ENCODE measurements at regions not wholly inside any gene's neighbourhood (a gene's known extent, or its start where the extent isn't known, plus 50 kb on each side); places are given as distances from the start of the nearest gene placed in this dataset.

DNA sequence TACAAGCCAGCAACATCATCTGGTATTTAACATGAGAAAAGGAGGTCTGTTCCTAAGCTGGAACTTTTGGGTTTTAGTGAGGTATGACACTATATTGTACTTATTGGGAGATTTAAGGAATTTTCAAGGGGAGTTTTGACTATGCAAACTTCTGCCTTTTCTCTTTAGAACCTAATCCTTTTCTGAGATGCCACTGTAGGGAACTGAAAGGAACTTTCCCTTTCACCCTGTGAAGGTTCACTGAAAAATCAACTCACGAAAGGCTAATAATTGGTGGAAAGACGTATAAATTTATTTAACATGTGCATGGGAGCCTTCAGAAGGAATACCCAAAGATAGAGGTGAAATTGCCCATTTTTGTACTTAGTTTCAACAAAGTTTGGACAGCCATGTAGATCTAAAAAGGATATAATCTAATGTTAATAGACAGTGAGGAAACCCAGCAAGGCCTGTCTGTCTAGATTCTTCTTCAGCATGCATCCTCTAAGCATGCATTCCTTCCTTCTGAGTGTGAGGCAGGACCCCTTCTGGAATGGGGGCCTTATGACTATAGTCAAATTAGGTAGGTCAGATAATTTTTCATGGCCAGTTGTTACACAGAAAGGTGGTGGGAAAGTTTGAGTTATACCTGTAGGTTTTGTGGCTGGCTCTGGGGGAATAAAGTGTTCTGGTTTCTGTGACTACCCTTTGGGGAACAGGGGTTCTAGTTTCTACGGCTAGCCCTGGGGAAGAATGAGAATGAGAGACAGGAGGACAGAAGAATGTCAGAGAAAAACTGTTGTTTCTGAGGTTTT, 200.3 kb downstream of the C9orf152 start (continued):
- no peak for TF ChIP-seq CREM (CRISPR knock-in tag; IDR thresholded peaks at IDR 0.05)
- TF ChIP-seq, protein P1, sequence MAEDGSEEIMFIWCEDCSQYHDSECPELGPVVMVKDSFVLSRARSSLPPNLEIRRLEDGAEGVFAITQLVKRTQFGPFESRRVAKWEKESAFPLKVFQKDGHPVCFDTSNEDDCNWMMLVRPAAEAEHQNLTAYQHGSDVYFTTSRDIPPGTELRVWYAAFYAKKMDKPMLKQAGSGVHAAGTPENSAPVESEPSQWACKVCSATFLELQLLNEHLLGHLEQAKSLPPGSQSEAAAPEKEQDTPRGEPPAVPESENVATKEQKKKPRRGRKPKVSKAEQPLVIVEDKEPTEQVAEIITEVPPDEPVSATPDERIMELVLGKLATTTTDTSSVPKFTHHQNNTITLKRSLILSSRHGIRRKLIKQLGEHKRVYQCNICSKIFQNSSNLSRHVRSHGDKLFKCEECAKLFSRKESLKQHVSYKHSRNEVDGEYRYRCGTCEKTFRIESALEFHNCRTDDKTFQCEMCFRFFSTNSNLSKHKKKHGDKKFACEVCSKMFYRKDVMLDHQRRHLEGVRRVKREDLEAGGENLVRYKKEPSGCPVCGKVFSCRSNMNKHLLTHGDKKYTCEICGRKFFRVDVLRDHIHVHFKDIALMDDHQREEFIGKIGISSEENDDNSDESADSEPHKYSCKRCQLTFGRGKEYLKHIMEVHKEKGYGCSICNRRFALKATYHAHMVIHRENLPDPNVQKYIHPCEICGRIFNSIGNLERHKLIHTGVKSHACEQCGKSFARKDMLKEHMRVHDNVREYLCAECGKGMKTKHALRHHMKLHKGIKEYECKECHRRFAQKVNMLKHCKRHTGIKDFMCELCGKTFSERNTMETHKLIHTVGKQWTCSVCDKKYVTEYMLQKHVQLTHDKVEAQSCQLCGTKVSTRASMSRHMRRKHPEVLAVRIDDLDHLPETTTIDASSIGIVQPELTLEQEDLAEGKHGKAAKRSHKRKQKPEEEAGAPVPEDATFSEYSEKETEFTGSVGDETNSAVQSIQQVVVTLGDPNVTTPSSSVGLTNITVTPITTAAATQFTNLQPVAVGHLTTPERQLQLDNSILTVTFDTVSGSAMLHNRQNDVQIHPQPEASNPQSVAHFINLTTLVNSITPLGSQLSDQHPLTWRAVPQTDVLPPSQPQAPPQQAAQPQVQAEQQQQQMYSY (CRISPR knock-in tag; IDR thresholded peaks at IDR 0.05): no peak

GRCh38 chr9:110008663-110009062, 199.3 kb downstream of the C9orf152 start:
- Mint-ChIP-seq H3K27ac (no peak overlapping the region), H3K4me1 (peaks cover 26% of the 10 kb centered on the region), H3K4me3 (no peak overlapping the region), H3K9me3 (peaks cover 19% of the 10 kb centered on the region), H3K27me3 (ENCODE audit: low read depth) (no peaks in the 10 kb centered on the region), H3K36me3 (peaks cover 18% of the 10 kb centered on the region)
- ChIA-PET POLR2A (no interaction called here), CTCF (no interaction called here)
- DNase-seq (ENCODE audit: low spot score) (no peak), ATAC-seq (no peak)
- no peak for TF ChIP-seq MXD4 (CRISPR knock-in tag; IDR thresholded peaks at IDR 0.05; ENCODE audit: borderline replicate concordance)
- TF ChIP-seq, protein P2, sequence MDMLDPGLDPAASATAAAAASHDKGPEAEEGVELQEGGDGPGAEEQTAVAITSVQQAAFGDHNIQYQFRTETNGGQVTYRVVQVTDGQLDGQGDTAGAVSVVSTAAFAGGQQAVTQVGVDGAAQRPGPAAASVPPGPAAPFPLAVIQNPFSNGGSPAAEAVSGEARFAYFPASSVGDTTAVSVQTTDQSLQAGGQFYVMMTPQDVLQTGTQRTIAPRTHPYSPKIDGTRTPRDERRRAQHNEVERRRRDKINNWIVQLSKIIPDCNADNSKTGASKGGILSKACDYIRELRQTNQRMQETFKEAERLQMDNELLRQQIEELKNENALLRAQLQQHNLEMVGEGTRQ (CRISPR knock-in tag; IDR thresholded peaks at IDR 0.05): peak; percentile 61; the same call in 1 of the 2 replicates

GRCh38 chr9:110011628-110012320, 196.2 kb downstream of the C9orf152 start:
- ChIA-PET POLR2A (no interaction called here), CTCF (no interaction called here)
- Mint-ChIP-seq H3K9me3 (peaks cover under 1% of the 10 kb centered on the region; the same call in 1 of the 2 replicates), H3K27me3 (ENCODE audit: low read depth) (no peaks in the 10 kb centered on the region), H3K4me3 (no peak overlapping the region), H3K4me1 (peaks cover 7% of the 10 kb centered on the region), H3K36me3 (peaks cover under 1% of the 10 kb centered on the region; the same call in 1 of the 2 replicates), H3K27ac (no peak overlapping the region)
- DNase-seq (ENCODE audit: low spot score) (no peak), ATAC-seq (no peak)
- TF ChIP-seq ZSCAN18 (CRISPR knock-in tag; IDR thresholded peaks at IDR 0.05) (no peak), JUN (CRISPR knock-in tag; IDR thresholded peaks at IDR 0.05) (no peak), HMGA2 (CRISPR knock-in tag; IDR thresholded peaks at IDR 0.05) (no peak), ZNF425 (CRISPR knock-in tag; conservative IDR thresholded peaks at IDR 0.05) (no peak), NFE2L1 (CRISPR knock-in tag; IDR thresholded peaks at IDR 0.05) (no peak), ZNF532 (CRISPR knock-in tag; IDR thresholded peaks at IDR 0.05; ENCODE audit: borderline replicate concordance) (no peak)
- TF ChIP-seq, protein P3, sequence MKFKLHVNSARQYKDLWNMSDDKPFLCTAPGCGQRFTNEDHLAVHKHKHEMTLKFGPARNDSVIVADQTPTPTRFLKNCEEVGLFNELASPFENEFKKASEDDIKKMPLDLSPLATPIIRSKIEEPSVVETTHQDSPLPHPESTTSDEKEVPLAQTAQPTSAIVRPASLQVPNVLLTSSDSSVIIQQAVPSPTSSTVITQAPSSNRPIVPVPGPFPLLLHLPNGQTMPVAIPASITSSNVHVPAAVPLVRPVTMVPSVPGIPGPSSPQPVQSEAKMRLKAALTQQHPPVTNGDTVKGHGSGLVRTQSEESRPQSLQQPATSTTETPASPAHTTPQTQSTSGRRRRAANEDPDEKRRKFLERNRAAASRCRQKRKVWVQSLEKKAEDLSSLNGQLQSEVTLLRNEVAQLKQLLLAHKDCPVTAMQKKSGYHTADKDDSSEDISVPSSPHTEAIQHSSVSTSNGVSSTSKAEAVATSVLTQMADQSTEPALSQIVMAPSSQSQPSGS (CRISPR knock-in tag; IDR thresholded peaks at IDR 0.05; ENCODE audit: borderline replicate concordance, low read depth): no peak
- TF ChIP-seq, protein P4, sequence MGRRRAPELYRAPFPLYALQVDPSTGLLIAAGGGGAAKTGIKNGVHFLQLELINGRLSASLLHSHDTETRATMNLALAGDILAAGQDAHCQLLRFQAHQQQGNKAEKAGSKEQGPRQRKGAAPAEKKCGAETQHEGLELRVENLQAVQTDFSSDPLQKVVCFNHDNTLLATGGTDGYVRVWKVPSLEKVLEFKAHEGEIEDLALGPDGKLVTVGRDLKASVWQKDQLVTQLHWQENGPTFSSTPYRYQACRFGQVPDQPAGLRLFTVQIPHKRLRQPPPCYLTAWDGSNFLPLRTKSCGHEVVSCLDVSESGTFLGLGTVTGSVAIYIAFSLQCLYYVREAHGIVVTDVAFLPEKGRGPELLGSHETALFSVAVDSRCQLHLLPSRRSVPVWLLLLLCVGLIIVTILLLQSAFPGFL (CRISPR knock-in tag; IDR thresholded peaks at IDR 0.05; ENCODE audit: borderline replicate concordance): no peak
- TF ChIP-seq, protein P5, sequence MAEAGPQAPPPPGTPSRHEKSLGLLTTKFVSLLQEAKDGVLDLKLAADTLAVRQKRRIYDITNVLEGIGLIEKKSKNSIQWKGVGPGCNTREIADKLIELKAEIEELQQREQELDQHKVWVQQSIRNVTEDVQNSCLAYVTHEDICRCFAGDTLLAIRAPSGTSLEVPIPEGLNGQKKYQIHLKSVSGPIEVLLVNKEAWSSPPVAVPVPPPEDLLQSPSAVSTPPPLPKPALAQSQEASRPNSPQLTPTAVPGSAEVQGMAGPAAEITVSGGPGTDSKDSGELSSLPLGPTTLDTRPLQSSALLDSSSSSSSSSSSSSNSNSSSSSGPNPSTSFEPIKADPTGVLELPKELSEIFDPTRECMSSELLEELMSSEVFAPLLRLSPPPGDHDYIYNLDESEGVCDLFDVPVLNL (CRISPR knock-in tag; IDR thresholded peaks at IDR 0.05; ENCODE audit: borderline replicate concordance, low read depth): no peak

Data from WTC11 (cell line).